8988T (cell line): ENCODE measurements at regions not wholly inside any gene's neighbourhood (a gene's known extent, or its start where the extent isn't known, plus 50 kb on each side); places are given as distances from the start of the nearest gene placed in this dataset.

ENCODE experiments used
- DNase-seq: peaks from one replicate; pipeline ENCODE4 v3.0.0; 2011

DNA sequence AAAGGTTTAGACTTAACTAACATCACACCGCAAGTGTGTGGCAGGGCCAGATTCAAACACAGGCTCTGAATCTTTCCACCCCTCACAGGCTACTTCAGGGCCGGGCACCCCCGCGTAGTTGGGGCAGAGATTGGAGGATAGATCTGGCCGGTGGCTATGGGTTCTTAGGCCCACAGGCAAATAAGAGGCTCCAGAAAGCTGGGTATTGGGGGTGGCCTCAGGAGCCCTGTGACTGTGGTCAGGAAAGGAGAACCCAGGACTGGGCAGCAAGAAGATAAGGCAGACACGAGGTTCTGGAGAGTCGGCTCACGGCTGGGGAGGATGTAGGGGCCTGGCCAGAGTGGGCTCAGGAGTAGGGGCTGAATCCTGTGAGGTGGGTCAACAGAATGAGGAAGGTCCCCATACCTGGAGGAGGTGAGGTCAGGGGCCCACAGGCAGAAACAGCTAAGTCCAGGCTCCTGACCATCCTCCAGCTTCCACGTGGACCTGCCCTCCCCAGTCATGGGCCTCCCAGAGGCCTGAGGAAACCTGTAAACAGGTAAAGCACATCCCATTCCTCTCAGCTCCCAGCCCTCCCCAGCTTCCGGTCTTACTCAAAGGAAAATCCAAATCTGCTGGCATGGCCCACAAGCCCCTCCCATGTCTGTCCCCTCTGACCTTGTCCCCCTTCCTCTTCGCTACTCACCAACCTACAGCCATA is 306.2 kb downstream of the MATN1 start:
- DNase-seq = no peak

DNA sequence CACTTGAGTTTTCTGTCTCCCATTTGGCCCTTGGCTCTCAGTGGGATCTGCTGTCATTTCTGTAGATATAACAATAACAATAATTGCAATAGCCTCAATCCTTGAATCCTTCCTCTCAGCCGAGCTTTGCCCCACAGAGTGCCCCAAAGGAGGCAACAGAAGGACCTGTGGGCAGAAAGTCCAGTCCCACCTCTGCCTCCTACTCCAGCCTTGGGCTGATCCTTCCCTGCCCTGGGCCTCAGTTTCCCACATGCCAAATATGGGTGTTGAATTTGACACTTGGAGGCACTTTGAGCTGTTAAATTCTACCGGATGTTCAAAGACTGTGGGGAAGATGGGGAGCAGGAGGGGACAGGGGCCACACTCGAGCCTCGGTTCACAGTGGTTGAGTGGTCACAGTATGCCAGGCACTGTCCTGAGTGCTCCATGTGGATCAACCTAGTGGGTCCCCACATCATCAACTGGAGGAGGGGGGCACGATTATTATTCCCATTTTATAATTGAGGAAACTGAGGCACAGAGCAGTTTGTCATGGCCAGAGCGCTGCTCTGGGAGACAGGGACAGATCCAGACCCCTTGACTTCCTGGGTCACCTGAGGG is 307.1 kb downstream of the MATN1 start:
- no peak for DNase-seq

DNA sequence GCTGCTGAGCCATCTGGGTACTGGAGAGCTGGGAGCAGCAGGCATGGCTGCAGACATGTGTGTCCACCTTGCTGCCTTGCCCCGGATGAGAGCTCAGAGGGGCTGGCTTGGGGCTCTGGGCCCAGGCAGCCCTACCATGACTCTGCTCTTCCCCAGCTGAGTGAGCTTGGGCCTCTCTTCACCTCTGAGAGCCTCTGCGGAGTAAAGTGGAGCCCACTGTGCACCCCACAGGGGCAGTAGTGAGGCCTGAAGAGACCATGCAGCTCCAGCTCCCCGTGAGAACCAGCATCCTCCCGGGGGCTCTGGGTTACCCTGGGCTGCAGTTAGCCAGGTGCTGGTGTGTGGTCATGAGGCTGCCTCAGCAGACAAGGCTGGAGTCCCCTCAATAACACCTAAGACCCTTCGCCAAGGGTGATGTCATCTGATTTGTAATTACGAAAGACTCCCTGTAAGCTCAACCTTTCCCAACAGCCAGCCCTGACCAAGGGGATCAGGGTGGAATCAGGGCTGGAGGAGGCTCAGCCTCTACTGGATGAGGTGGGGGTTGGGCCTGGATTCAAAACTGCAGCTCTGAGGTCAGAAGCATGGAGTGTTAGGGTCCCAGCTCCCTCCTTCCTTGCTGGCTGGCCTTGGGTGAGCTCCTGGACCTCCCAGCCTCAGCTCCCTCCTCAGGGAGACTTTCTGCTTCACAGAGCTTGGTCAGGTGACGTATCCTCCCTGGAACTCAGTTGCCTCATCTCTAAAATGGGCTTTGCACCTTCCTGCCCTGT is 308.0 kb downstream of the MATN1 start:
- no peak for DNase-seq

DNA sequence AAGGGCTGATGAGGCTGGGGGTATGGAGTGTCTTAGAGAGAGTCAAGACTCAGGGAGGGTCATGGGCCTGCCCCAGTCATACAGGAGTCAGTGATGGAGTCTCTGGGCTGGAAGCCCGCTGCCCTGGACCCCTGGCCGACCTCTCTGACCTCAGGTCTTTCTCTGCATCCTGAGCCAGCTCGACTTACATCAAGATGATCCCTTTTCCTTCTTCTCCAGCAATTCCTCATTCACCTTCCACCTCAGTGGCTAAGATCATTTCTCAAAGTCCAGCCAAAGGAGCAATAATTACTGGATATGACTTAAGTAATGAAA is 308.6 kb downstream of the MATN1 start:
- no peak for DNase-seq

DNA sequence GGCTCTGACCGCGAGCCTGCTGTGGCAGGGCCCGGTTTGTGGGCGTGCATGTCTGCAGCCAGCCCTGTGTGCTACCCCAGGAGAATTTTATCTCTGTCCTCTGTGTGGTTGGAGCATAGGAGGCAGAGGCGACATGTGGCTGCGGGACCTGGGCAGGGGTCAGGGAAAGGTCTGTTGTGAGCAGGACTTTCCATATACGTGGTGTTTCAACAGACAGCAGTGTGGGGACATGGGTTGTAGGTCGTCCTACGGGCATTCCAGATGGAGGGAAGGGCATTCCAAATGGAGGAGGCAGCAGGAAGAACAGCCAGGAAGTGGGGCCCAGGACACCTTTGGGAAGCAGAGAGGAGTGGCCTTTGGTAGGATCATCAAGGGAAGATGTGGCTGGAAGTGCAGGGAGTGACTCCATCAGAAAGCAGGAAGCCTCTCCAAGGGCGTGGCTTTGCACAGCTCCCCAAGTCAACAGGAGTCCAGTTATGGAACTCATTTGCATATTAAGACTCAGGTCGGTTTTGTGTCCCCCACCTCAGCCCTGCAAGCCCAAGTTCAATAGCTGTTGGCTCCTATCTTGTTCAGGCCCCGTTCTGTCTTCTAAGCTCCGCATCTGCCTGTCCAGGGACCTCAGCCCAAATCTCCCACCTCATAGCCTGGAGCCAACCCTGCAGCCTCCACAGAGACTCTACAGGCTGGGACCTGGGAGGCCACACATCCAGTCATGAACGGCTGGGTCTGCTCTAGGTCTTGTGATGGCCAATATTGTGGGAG is 309.1 kb downstream of the MATN1 start:
- no peak for DNase-seq

DNA sequence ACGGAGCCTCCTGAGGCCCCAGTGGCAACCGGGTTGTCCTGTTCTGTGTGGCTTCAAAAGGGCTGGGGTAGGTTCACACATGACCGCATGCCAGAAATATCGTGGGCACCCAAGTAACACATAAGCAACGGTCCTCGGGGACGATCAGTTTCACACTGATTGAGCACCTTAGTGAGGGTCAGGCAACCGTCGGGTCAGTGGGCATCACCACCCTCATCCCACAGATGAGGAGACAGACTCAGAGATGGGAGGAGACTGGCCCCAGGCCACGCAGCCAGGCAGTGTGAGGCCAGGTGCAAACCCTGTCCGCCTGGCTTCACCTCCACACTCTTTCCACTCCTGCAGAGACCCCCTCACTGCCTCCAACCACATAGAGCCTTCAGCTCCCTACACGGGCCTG is 309.8 kb downstream of the MATN1 start:
- DNase-seq = no peak

DNA sequence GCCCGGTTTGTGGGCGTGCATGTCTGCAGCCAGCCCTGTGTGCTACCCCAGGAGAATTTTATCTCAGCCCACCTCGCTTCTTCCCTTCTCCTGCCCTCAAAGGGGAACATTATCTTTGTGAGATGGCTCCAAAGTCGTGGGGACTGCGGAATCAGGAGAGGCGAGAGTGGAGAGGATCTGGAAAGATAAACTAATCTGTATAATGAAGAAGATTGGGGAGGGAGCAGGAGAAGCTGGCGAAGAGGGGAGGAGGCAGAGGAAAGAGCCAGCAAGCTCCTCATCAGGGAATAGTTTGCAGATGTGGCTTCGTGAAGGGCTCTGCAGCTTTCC is 310.3 kb downstream of the MATN1 start:
- DNase-seq = no peak

DNA sequence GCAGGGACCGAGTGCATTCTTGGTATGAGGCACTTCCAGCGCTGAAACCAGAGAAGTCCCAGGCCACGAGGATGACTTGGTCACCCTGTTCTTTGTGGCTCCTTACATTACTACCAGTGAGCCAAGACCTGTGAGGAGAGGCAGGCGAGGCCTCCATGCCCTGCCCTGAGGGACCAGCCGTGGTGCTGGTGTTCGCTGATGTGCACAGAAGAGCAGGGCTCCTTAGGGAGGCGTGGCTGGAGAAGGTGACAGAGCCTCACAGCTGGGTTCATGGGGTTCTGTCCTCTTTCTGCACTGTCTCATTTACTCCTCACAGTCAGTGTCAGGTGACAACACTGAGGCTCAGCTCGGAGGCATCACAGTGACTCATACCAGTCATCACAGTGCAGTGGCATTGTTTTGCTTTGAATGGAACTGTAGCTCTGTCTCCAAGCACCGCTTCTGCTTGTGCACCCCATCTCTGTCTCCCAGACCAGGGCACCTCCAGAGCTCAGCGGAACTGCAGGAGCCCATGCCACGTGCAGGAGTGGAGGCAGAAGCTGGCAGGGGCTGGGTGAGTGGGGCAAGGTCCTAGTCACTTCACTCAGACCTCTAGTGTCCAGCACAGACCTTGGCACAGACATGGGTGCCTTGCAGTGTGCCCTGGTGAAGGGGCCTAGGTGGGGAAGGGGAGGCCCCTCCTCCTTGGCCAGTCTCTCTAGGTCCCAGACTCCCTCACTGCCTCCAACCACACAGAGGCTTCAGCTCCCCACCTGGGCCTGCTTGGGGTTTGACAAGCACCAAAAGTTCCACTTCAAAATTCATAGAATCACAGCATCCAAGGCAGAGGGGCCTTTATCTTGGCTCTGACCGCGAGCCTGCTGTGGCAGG is 310.9 kb downstream of the MATN1 start:
- no peak for DNase-seq

DNA sequence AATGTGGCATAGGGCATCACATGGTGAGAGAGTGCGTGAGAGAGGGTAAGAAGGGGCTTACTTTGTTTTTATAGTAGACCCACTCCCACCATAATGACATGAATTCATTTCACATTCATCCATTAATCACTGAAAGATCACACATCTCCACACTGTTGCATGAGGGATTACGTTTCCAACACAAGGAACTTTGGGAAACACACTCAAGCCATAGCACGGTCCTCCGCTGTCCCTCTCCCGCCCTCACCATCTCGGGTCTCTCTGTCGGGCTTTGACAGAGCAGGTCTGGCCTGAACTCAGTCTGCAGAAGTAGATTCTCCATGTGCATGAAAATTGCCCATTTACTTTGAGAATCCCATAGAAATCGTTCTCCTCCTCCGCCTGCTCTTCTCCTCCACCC is 312.2 kb downstream of the MATN1 start:
- DNase-seq = no peak

DNA sequence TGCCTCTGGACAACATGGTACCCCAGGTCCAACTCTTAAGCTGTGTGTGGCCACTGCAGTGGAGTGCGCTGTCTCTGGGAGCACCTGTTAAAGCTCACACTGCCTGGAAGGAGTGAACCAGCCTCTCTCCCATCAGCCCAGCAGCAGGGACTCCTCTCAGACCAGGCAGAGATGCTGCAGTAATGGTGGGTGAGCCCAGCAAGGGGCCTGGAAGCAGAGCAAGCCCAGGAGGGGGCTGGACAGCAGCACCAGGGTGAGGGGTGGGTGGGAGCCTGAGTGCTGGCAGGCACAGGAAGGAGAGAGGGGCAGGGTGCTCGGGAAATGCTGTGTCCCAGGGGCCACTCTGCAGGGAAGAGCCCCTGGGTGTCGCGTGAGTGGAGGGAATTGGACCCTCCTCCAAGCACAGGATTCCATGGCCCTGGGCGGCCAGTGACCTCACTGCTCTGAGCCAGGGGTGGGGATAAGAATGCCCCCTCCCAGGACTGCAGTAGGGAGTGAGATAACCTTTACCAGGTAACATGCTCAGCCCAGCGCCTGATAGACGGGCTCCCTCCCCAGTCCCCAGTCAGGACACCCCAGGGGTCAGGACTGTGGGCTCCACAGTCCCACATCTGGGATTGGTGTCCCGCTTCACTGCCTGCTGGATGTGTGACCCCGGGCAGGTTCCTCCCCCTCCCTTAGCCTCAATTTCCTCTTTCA is 313.1 kb downstream of the MATN1 start:
- DNase-seq = no peak

DNA sequence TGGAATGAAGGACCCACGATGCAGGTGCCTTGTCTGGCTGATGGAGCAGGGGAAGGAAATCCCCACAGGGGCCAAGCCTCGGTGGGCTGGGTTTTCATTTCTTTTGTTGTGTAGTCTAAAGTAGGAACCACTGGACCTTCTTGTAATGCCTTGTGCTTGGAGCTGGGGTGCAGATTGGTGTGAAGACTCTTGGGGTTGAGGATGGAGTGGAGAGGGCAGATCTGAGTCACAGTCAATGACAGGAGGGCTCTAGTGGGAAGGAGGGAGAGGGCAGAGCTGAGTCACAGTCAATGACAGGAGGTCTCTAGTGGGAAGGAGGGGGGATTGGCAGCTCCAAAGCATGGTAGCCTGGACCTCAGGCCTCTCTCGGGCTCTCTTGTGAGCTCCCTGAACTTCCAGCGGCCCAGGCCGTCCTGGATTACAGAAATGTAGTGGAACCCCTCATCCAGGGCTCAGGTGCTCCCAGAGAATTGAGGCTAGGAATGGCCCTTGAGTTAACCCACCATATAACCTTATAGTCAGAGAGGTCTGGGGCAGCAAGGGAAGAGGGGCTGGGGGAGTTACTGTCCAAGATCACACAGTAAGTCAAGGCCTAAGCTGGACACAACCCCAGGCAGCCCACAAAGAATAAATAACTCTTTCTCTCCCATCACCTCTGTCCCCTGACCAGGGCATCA is 313.8 kb downstream of the MATN1 start:
- no peak for DNase-seq

DNA sequence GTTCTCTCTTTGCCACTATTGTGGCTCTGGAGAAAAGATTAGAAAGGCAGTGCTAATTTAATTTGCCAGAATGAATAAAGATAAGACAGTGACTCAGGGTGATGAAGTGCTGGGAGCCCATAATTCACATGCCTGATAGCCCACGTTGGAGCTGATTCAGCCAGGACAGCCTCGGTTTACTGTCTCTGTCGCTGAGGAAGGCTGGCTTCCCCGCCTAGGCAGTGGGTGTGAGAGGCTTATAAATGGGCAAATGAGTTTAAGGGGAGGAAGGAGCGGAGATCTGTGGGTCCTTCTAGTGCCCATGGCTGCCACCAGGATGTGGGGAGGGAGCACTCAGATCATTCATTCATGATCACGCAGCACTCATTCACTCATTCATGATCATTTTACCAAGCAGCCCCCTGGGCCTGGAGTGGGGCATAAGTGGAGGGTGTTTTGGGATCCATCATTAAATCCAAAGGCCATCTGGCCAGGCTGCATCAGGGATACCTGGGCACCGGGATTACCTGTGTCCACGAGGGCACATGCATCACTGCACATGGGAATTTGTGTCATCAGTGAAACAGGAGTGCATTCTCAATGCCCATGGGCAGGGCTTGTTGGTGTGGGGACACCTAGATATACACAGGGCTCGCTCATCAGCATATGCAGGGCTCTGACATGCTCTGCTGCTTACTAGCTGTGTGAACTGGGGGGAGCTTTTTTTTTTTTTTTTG is 315.4 kb downstream of the MATN1 start:
- DNase-seq = no peak

DNA sequence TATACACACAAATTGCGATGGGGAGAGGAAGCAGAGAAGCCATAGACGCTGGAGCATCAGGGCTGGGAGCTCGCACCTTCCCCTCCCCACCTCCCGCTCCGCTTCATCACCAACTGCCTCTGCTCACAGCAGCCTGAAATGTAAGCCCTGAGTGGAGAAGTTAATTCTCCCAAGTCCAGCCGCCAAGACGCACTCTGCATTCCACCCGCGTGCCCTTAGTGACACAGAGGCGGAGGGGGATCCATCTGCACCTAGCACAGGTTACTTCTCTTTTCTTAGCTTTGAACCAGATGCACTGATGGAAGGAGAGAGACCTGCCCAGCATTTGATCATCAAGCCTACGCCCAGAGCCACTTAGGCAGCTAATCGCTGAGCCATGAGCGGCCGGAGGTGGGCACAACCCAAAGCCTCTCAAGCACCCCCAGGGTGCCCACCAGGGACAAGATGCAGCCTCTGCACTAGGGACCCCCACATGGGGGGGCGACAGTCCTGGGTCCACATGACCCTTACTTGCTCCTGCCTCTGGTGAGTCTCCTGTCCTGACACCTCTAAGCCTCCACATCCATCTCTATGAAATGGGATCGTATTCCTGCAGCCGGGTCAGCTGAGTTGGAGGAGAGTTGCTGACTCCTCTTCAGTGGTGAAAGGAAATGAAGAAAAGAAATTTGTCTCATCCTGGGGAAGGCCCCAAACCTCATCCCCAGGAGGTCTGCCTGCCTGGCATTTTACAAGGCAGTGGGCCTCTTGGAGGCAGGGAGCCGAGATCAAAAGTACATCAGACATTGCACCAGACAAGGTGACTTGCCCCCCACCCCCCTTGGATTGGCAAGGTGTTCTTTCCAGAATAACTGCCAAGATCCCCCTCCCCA is 316.2 kb downstream of the MATN1 start:
- no peak for DNase-seq

DNA sequence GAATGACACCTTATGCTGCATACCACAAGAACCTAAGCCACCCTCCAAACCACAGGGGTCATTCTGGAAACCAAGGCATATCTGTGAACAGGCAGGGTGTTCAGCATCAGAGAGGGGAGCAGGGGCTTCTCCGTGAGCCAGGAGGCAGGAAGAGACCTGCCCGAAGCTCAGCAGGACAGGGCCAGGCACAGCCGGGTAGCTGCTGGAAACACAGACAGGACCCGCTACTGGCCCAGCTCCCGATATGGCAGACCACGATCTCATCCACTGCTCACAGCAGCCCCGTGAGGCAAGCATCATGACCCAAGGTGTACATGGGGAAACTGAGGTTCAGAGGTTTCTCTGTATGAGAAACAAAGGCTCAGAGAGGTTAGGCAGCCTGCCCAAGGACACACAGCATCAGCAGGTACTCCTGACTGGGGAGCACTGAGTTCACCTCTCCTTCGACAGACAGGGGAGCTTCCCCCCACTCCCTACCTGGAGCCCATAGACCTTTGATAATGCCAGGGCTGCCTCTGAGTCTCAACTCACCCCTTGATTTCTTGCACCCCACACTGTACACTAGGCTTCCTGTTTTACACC is 317.7 kb downstream of the MATN1 start:
- no peak for DNase-seq

DNA sequence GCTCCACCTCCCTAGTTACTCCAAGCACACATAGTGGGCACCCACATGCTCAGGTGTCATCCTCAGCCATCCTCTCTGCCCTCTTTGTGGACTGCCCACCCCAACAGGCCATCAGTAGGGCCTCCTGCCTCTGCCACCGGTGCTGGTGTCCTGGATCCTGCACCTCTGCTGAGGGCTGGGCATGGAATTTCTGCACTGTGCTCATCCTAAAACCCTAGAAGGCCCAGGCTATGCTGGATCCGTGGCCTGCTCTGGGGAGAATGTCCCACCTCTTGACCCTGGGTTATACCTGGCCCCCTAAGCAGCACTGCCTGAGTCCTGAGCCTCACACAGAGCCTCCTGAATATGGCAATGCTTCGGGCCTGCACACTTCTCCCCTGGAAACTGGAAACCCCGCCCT is 318.3 kb downstream of the MATN1 start:
- DNase-seq = no peak

DNA sequence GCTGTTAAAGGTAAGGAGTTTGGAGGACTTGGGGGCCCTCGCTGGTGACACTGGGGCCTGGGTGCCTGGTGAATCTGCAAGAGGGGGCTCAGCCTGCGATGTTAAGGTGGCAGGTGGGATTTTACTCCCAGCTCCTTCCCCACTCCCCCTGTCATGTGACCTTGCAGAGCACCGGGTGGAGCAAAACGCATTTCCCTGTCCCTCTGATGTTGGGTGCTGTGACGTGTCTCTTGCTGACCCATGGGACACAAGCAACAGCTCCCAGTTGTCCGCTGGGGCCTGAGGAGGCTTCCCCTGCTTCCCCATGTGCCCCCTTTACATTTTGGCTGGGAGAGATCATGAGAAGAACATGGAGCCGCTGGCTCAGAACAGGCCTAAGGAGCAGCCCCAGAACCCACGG is 319.0 kb downstream of the MATN1 start:
- no peak for DNase-seq

DNA sequence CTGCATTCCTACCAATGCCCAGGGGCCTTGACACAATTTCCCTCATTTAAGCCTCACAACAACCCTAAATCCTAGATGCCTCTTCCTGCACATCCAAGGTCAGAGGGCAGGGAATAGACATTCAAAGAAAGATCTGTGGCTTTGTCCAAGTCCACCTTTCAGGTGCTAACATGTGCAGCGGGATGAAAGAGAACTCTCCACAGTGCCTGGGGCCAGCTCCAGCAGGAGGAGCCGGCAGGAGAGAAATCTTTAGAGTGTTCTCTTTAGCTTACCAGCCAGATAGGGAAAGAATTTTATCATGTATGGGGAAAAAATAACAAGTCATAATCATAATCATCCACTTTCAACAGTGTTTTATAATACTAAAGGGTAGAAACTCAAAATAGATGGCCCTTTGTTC is 319.7 kb downstream of the MATN1 start:
- DNase-seq = no peak

DNA sequence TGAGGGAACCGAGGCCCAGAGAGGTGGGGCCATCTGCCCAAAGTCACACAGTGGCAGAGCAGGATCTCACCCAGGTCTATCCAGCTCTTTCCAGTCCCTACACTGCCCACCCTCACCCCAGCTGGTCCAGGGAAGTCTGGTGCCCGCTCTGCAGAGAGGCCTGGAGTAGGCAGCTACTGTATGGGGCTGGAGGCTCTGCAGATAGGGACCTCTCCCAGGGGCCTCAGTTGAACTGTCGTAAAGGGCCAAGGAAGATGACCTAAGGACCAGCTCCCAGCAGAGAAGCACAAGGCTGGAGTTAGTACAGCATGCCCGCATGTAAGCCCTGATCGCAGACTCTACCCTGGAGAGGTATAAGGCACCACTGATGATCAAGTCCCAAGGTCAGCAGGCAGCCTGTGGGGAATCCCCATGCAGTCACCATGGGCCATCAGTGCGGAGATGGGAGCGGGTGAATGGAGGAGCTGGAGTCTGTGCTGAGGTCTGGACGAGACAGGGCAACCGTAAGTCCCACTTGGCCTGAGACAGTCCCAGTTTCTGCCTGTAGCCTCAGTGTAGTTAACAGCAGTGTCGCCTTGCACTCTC is 320.2 kb downstream of the MATN1 start:
- DNase-seq = no peak

DNA sequence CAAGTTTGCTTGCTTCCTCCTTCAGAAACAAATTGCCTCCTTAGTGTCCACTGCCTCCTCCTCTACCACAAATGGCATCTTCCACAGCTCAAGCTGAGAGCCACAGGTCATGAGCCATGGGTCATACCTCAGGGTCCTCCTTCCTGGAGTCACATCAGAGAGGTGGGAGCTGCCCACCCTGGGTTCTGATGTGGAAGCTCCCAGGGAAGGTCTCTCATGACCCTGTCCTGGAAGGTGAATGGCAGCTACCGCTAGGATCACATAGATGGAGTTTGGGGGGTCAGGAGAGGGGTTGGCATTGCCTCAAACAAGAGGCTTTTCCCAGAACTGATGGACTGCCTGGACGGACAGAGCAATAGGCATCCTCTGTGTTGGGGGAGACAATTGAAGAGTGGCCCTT is 321.4 kb downstream of the MATN1 start:
- no peak for DNase-seq
